ENCODE measurements at regions not wholly inside any gene's neighbourhood (a gene's known extent, or its start where the extent isn't known, plus 50 kb on each side); places are given as distances from the start of the nearest gene placed in this dataset.

DNA sequence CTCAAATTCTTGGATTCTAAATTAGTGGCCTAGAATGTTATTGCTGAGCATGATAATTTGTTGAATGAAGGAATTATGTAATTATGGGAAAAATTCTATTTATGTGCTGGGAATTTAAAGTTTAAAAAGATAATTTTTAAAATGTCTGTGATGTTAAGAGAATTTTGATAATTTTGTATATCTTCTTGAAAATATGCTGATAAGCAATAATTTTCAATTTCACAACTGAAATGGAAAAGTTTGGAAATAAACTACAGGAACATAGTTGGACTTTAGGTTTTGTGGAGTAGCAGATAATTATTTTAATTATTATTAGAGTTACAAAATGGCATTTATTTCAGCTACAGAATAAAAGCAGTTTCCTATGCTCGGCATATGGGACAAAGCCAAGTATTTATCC is 268.5 kb upstream of the TPK1 start:
- TF ChIP-seq, protein P1, sequence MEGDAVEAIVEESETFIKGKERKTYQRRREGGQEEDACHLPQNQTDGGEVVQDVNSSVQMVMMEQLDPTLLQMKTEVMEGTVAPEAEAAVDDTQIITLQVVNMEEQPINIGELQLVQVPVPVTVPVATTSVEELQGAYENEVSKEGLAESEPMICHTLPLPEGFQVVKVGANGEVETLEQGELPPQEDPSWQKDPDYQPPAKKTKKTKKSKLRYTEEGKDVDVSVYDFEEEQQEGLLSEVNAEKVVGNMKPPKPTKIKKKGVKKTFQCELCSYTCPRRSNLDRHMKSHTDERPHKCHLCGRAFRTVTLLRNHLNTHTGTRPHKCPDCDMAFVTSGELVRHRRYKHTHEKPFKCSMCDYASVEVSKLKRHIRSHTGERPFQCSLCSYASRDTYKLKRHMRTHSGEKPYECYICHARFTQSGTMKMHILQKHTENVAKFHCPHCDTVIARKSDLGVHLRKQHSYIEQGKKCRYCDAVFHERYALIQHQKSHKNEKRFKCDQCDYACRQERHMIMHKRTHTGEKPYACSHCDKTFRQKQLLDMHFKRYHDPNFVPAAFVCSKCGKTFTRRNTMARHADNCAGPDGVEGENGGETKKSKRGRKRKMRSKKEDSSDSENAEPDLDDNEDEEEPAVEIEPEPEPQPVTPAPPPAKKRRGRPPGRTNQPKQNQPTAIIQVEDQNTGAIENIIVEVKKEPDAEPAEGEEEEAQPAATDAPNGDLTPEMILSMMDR (IDR thresholded peaks at IDR 0.05) = no peak
- TF ChIP-seq POLR2AphosphoS5 (IDR thresholded peaks at IDR 0.05; ENCODE audit: insufficient read depth in 1 of 2, low read depth in 1 of 2) = no peak
